HepG2 (cell line): ENCODE measurements at regions not wholly inside any gene's neighbourhood (a gene's known extent, or its start where the extent isn't known, plus 50 kb on each side); places are given as distances from the start of the nearest gene placed in this dataset.

Experiments
- ATAC-seq: fragments of 200-7000 bp; cut with Tn5 transposase; 3 replicates; pipeline ENCODE4 v1.9.1; 2020; ENCODE audit warnings: mild to moderate bottlenecking, moderate library complexity
- BruUV-seq: library from RNA; stranded (reverse); fragments of 400-500 nt; replicated peaks from 2 replicates; lab custom pipeline; 2021; lab: Mats Ljungman, UMichigan
- CTCF ChIA-PET: fragments of 300-600 bp; formaldehyde crosslinking; extraction: SDS; loops from one replicate; lab custom pipeline; 2021; ENCODE audit warnings: low total read pairs, inconsistent platforms, low intra/inter-chr PET ratio; lab: Yijun Ruan, JAX
- POLR2A ChIA-PET: fragments of 350-600 bp; sonication (Branson Sonifier 250); formaldehyde crosslinking; loops from one replicate; lab custom pipeline; 2020; ENCODE audit warnings: antibody characterized with exemption, inconsistent platforms; lab: Yijun Ruan, JAX
- DNase-seq: peaks from one replicate; pipeline ENCODE4 v3.0.0-alpha.2; 2015; ENCODE audit warnings: low spot score
- FAIRE-seq: peaks from 3 replicates; lab custom pipeline; 2011; peaks lifted over from hg19 to GRCh38; lab: Jason Lieb, UNC
- H2AFZ ChIP-seq: one replicate; pipeline ENCODE4 v1.6.1; 2011; ENCODE audit warnings: low read length, inconsistent platforms
- H3K27ac ChIP-seq: fragments of 300-600 bp; 3 replicates; pipeline ENCODE4 v1.8.0; 2011; ENCODE audit warnings: mixed run types, mild to moderate bottlenecking, mixed read lengths, low read length, inconsistent platforms; ENCODE audit not compliant: insufficient read depth; ENCODE audit errors: extremely low read length
- H3K27me3 ChIP-seq, 2 experiments: fragments of 200-600 bp in 1 of 2; 2 replicates in 1 of 2; 3 replicates in 1 of 2; pipeline versions ENCODE4 v1.6.0 to v1.8.0; 2011; ENCODE audit warnings: low read length in 2 of 2, mild to moderate bottlenecking in 2 of 2, moderate library complexity in 2 of 2, inconsistent platforms in 1 of 2; ENCODE audit not compliant: insufficient read depth in 2 of 2, control insufficient read depth in 1 of 2
- H3K36me3 ChIP-seq, 2 experiments: fragments of 200-600 bp in 1 of 2; replicated peaks in 1 of 2; 2 replicates in 1 of 2; 3 replicates in 1 of 2; pipeline versions ENCODE4 v1.5.1 to v1.8.0; 2011; ENCODE audit warnings: low read length in 2 of 2, inconsistent platforms in 1 of 2; ENCODE audit not compliant: insufficient read depth in 2 of 2, control insufficient read depth in 1 of 2
- H3K4me1 ChIP-seq: 2 replicates; pipeline ENCODE4 v1.5.1; 2012; ENCODE audit warnings: low read length, inconsistent platforms; ENCODE audit not compliant: insufficient read depth
- H3K4me2 ChIP-seq: 2 replicates; pipeline ENCODE4 v1.6.0; 2011; ENCODE audit warnings: low read depth, low read length, inconsistent platforms
- H3K4me3 ChIP-seq, 3 experiments: fragments of 200-600 bp in 1 of 3; sonication (generic), shearing (Covaris generic) in 1 of 3; replicated peaks in 1 of 3; 2 replicates each; pipeline ENCODE4 v1.5.1; 2011 to 2016; ENCODE audit warnings: low read length in 3 of 3, inconsistent platforms in 2 of 3, low read depth in 2 of 3, mild to moderate bottlenecking in 2 of 3, control low read depth in 1 of 3, mixed read lengths in 1 of 3; ENCODE audit not compliant: insufficient read depth in 1 of 3
- H3K79me2 ChIP-seq: one replicate; pipeline ENCODE4 v1.6.1; 2011; ENCODE audit warnings: low read length, inconsistent platforms; ENCODE audit not compliant: insufficient read depth
- H3K9ac ChIP-seq: 2 replicates; pipeline ENCODE4 v1.6.0; 2011; ENCODE audit warnings: mild to moderate bottlenecking, low read depth, low read length, inconsistent platforms; ENCODE audit not compliant: insufficient read depth
- H3K9me3 ChIP-seq: 2 replicates; pipeline ENCODE4 v1.5.1; 2012; ENCODE audit warnings: mild to moderate bottlenecking, low read length
- H4K20me1 ChIP-seq: 2 replicates; pipeline ENCODE4 v1.6.0; 2011; ENCODE audit warnings: inconsistent platforms, mild to moderate bottlenecking, low read length, moderate library complexity; ENCODE audit not compliant: insufficient read depth
- HDAC6 ChIP-seq: fragments of 200-600 bp; sonication (generic); IDR thresholded peaks from 2 replicates; pipeline ENCODE4 v1.7.0; 2017; ENCODE audit warnings: mild to moderate bottlenecking, antibody characterized with exemption, low read length, low read depth
- MED1 ChIP-seq: sonication (generic); formaldehyde crosslinking; IDR thresholded peaks from 2 replicates; pipeline ENCODE4 v1.4.0; 2020; ENCODE audit warnings: missing genetic modification reagents
- RBM22 ChIP-seq: fragments of 200-400 bp; formaldehyde crosslinking; optimal IDR thresholded peaks from 2 replicates; pipeline ENCODE3; 2017; ENCODE audit warnings: mild to moderate bottlenecking, low read length, moderate library complexity
- SATB2 ChIP-seq: sonication (generic); formaldehyde crosslinking; IDR thresholded peaks from 2 replicates; pipeline ENCODE4 v1.5.0; 2020; ENCODE audit warnings: missing genetic modification reagents
- TBX2 ChIP-seq: sonication (generic); formaldehyde crosslinking; IDR thresholded peaks from 2 replicates; pipeline ENCODE4 v1.5.0; 2020; ENCODE audit warnings: missing genetic modification reagents, mild to moderate bottlenecking, borderline replicate concordance
- ZNF367 ChIP-seq: sonication (generic); formaldehyde crosslinking; IDR thresholded peaks from 2 replicates; pipeline ENCODE4 v1.4.0; 2020; ENCODE audit warnings: missing genetic modification reagents, borderline replicate concordance
- ZNF562 ChIP-seq: sonication (generic); formaldehyde crosslinking; IDR thresholded peaks from 2 replicates; pipeline ENCODE4 v1.8.0; 2022; ENCODE audit warnings: missing genetic modification reagents, borderline replicate concordance
- in situ Hi-C: cut with HindIII; loops from 2 replicates; pipeline ENCODE4 v1.10.0; 2017; ENCODE audit warnings: low pct_unique_long_range_greater_than_20kb; ENCODE audit not compliant: extremely low pct_ligation_motif_present
- intact Hi-C: fragments of 100-400 bp; cut with micrococcal nuclease; formaldehyde crosslinking; loops from one replicate; pipeline ENCODE4 v1.10.0; 2022; ENCODE audit not compliant: unreplicated experiment
- TF ChIP-seq, protein P1 (sequence below): sonication (generic); formaldehyde crosslinking; IDR thresholded peaks from 2 replicates; pipeline ENCODE4 v1.5.0; 2020; ENCODE audit warnings: mild to moderate bottlenecking, missing genetic modification reagents
- TF ChIP-seq, protein P2 (sequence below): fragments of 450-650 bp; IDR thresholded peaks from 2 replicates; pipeline ENCODE4 v1.6.1; 2017
- TF ChIP-seq, protein P3 (sequence below): sonication (generic); formaldehyde crosslinking; IDR thresholded peaks from 2 replicates; pipeline ENCODE4 v1.8.0; 2022; ENCODE audit warnings: mild to moderate bottlenecking, missing genetic modification reagents, moderate library complexity
- TF ChIP-seq, protein P4 (sequence below): sonication (generic); formaldehyde crosslinking; IDR thresholded peaks from 2 replicates; pipeline ENCODE4 v1.5.0; 2020; ENCODE audit warnings: mild to moderate bottlenecking, missing genetic modification reagents

DNA sequence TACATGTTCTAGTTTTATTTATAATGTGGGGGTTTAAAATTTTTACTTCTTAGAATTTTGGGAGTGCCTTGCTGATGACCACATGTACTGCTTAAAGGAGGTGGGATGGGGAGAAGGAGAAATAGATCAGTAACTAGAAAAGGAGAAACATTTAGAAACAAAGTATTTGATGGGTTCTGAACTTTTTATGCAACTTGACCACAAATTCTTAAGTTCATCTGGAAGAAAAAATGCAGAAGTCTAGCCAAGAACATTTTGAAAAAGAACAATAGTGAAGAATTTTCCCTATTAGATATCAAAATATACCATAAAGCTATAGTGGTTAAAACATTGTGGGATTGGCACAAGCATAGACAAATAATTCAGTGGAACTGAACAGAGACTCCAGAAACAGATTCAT is 73.3 kb upstream of the AMPD3 start:
- CTCF ChIA-PET = no interaction called here
- in situ Hi-C loops = no loop called here
- ATAC-seq (no peak), DNase-seq (no peak), FAIRE-seq (no peak)
- Histone ChIP-seq H2AFZ (no peak overlapping the region), H3K79me2 (no peaks in the 10 kb centered on the region), H3K36me3 (no peaks in the 10 kb centered on the region), H3K9ac (no peak overlapping the region), H4K20me1 (no peaks in the 10 kb centered on the region), H3K27ac (no peak overlapping the region), H3K4me3 (no peak overlapping the region), H3K4me1 (no peaks in the 10 kb centered on the region), H3K9me3 (no peaks in the 10 kb centered on the region), H3K4me2 (no peak overlapping the region), H3K27me3 (peaks cover 0 to 4% of the 10 kb centered on the region in 2 experiments; a peak in 1 of 5 replicates)
- BruUV-seq = no TSS peak
- no peak for TF ChIP-seq ZNF367 (CRISPR knock-in tag)
- no peak for TF ChIP-seq RBM22
- TF ChIP-seq, protein P1, sequence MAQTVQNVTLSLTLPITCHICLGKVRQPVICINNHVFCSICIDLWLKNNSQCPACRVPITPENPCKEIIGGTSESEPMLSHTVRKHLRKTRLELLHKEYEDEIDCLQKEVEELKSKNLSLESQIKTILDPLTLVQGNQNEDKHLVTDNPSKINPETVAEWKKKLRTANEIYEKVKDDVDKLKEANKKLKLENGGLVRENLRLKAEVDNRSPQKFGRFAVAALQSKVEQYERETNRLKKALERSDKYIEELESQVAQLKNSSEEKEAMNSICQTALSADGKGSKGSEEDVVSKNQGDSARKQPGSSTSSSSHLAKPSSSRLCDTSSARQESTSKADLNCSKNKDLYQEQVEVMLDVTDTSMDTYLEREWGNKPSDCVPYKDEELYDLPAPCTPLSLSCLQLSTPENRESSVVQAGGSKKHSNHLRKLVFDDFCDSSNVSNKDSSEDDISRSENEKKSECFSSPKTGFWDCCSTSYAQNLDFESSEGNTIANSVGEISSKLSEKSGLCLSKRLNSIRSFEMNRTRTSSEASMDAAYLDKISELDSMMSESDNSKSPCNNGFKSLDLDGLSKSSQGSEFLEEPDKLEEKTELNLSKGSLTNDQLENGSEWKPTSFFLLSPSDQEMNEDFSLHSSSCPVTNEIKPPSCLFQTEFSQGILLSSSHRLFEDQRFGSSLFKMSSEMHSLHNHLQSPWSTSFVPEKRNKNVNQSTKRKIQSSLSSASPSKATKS (CRISPR knock-in tag) = no peak
- TF ChIP-seq ZNF562 (CRISPR knock-in tag) = no peak
- TF ChIP-seq, protein P2, sequence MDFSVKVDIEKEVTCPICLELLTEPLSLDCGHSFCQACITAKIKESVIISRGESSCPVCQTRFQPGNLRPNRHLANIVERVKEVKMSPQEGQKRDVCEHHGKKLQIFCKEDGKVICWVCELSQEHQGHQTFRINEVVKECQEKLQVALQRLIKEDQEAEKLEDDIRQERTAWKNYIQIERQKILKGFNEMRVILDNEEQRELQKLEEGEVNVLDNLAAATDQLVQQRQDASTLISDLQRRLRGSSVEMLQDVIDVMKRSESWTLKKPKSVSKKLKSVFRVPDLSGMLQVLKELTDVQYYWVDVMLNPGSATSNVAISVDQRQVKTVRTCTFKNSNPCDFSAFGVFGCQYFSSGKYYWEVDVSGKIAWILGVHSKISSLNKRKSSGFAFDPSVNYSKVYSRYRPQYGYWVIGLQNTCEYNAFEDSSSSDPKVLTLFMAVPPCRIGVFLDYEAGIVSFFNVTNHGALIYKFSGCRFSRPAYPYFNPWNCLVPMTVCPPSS = no peak
- no peak for TF ChIP-seq SATB2
- TF ChIP-seq MED1 = no peak
- TF ChIP-seq, protein P3, sequence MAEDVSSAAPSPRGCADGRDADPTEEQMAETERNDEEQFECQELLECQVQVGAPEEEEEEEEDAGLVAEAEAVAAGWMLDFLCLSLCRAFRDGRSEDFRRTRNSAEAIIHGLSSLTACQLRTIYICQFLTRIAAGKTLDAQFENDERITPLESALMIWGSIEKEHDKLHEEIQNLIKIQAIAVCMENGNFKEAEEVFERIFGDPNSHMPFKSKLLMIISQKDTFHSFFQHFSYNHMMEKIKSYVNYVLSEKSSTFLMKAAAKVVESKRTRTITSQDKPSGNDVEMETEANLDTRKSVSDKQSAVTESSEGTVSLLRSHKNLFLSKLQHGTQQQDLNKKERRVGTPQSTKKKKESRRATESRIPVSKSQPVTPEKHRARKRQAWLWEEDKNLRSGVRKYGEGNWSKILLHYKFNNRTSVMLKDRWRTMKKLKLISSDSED (CRISPR knock-in tag) = no peak
- TF ChIP-seq HDAC6 = no peak
- TF ChIP-seq TBX2 (CRISPR knock-in tag) = no peak
- TF ChIP-seq, protein P4, sequence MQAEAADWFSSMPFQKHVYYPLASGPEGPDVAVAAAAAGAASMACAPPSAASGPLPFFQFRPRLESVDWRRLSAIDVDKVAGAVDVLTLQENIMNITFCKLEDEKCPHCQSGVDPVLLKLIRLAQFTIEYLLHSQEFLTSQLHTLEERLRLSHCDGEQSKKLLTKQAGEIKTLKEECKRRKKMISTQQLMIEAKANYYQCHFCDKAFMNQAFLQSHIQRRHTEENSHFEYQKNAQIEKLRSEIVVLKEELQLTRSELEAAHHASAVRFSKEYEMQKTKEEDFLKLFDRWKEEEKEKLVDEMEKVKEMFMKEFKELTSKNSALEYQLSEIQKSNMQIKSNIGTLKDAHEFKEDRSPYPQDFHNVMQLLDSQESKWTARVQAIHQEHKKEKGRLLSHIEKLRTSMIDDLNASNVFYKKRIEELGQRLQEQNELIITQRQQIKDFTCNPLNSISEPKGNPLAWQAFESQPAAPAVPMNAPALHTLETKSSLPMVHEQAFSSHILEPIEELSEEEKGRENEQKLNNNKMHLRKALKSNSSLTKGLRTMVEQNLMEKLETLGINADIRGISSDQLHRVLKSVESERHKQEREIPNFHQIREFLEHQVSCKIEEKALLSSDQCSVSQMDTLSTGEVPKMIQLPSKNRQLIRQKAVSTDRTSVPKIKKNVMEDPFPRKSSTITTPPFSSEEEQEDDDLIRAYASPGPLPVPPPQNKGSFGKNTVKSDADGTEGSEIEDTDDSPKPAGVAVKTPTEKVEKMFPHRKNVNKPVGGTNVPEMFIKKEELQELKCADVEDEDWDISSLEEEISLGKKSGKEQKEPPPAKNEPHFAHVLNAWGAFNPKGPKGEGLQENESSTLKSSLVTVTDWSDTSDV (CRISPR knock-in tag) = no peak
- POLR2A ChIA-PET = no interaction called here
- intact Hi-C loops = no loop called here
